Embryonic facial prominence (tissue), 1 donor: ENCODE measurements at regions not wholly inside any gene's neighbourhood (a gene's known extent, or its start where the extent isn't known, plus 50 kb on each side); places are given as distances from the start of the nearest gene placed in this dataset.
A peak's percentile ranks its signal among the peaks of the same experiment; 100 is the strongest.

ENCODE experiments used
- DNase-seq: peaks from one replicate; pipeline ENCODE4 v3.0.0-alpha.2; 2016; ENCODE audit errors: extremely low spot score

DNA sequence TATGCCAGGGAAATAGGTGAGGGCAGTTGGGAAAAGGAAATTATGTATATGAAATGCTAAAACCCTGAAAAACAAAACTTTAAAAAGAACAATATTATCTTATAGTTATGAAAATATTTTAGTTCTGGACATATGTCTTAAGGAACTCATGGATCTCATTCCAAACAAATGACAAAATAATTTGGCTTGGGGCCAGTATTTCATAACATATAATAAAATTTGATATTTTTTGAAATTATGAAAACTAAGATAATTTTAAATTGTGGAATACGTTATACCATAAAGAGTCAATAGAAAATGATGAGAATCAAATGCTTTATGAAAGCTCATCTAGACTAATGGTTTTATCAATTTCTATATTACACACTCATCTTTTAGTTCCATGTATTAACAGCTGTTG, 173.8 kb upstream of the DCN start:
- DNase-seq = no peak

- DNase-seq = peak; percentile 66
These were observed 172.8 kb upstream of the DCN start for GRCh38 chr12:91355150-91356006.

DNA sequence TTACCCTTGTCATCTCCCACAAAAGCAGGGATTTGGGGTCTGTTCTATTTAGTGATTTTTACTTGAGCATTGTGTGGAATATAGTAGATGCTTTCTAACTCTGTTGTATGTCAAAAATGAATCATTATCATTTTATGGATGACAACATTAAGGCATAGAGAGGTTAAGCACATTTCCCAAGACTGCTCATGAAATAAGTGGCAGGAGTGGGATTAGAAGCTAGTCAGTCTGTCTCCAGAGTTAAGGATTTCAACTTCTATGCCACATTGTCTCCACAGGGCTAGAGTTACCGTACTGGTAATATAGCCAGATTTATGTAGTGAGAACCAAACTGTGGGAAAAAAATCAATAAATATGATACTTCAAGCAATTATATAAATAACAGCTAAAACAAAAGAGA, 170.6 kb upstream of the DCN start:
- DNase-seq = no peak

GRCh38 chr12:91349476-91349875, 166.9 kb upstream of the DCN start:
- DNase-seq = no peak

DNA sequence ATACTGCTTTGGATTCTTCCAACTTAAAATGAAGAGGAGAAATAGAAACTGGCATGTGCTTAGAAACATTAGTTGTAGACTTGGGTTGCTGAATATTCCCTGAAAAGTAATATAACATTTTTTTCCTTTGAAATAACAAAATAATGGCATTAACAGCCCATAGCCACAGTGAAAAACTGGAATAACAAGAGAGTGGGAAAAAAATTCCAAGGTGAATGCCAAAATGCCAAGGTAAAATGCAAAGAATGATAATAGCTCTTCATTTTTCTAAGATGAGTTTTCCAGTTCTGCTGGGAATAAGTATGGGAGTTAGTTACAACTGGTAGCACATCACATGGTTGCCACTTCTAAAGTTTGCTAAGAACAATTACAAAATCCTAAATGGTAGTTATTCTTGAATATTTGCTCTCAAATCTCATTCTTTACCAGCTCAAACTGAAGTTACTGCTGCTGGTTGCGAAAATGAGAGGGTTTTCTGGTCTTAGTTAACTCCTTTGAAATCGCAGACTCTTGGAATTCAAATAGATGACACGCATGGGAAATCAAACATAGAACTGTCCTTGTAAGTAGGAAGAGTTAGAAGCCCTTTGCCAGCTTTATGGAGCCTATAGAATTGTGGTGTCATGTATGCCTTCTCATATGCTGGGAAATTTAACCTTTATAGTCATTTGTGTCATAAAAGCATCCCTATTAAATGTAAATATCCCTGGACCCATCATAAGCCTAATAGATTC, 165.0 kb upstream of the DCN start:
- no peak for DNase-seq

GRCh38 chr12:91346827-91347226, 164.2 kb upstream of the DCN start:
- no peak for DNase-seq

DNA sequence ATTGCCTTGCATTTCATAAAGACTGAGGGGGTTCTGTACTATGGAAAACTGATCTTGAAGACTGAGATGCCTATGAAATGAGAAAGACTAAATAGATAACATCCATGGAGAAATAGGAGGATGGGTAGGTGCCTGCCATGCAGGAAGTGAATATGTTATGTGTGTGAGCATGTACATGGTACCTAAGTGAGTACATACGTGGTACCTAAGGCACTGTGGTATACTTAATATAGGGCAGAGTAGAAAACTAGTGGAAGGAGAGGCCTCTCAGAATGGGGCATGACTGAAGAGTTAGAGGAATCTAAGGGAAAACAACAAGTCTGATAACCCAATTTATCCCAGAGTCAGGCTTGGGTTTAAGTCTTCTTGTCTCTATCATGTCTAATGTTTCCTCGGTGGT, 161.8 kb upstream of the DCN start:
- DNase-seq = no peak

DNA sequence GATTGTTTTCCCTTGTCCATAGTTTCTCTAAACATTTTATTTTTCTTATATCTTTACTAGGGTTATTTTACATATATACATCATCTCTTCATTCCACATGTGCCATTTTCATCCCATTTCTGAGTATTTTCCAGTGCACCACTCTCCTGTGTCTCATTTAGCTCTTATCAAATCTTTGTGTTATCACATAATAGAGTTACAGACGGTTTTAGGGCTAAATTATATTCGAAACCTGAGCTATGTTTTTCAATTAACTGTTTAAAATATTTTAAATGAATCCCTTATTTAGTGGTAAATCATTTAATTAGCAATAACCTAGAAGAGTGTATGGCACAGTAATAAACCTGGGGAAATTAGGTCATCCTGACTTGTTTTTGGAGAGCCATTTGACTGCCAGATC, 160.4 kb upstream of the DCN start:
- DNase-seq = no peak

DNA sequence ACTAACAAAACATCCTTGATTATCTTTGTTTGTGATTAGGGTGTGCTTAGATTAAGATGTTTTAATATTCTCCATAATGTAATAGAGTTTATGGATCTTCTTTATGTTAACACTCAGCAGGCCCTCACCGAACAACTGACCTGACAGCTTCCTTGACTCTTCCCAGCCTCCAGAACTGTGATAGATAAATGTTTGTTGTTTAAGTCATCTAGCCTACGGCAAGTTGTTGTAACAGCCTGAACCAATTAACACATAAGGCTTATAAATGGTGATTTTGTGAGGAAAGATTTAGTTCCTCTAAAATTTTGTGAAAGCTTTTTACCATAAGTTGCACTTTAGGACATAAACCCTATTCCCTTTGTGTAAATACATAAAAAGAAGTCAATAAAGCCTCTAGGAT, 156.5 kb upstream of the DCN start:
- DNase-seq = no peak

DNA sequence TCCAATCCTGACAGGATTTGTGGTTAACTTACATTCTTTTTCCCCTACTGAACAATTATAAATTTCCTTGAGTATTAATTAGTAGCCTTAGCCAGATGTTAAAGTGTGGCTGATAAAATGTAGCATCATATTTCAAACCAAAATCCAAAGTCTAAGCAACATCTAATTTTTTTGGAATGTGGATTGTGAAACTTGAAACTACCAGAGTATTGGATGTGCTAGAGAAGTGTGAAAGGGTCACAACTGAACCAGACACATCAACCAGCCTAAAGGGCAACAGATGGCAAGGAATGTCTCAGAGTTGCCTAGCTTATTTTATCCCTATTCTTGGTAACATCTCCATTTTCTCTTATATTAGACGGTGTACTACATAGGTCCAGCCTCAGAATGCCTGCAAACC, 153.1 kb upstream of the DCN start:
- DNase-seq = no peak

DNA sequence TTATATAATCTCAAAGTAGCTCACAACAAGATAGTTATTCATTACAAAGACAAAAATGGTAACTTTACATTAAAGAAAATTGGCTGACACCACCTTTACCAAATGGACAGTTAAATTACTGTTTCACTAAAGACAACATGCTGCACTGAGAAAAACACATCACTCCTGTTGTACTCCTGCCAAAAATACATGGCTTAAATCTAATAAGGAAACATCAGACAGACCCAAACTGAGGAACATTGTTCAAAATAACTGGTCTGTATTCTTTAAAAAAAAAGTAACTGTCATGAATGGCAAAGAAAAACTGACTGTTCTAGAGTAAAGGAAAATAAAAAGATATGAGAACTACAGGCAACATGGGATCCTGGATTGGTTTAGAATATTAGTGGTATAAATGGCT, 151.3 kb upstream of the DCN start:
- no peak for DNase-seq

DNA sequence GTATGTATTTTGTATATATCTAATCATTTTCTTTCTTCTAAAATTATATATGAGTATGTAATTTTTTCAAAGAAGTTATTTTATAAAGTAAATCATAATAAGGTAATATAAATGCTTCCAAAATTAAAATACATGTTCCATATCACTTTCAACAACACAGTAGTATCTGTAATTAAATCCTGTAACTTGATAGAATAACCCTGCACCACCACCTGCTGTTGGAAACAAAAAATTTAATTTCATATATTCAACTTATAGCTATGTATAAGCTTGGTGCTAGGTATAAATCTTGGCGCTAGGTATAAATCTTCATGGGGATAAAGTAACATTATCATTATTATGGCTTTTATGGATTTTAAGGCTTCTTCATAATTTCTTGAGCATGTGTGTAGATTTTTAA, 149.7 kb upstream of the DCN start:
- DNase-seq = no peak

DNA sequence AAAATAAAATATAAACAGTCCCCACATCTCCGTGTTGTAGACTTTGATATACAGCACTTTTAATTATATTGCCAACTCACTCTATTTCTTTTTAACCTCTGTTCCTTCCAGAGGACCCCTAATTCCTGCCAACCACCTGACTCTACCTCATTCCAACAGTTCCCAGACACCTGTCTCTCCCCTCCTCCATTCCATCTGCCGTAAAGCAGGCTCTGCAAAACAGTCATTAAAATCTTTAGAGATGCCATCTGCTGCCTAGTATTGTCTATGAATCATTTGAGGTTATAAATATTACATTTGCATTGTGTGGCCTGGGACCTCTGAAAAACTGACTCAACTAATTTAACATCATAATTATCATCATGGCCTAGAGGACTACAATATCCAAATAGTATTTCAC, 148.8 kb upstream of the DCN start:
- no peak for DNase-seq

DNA sequence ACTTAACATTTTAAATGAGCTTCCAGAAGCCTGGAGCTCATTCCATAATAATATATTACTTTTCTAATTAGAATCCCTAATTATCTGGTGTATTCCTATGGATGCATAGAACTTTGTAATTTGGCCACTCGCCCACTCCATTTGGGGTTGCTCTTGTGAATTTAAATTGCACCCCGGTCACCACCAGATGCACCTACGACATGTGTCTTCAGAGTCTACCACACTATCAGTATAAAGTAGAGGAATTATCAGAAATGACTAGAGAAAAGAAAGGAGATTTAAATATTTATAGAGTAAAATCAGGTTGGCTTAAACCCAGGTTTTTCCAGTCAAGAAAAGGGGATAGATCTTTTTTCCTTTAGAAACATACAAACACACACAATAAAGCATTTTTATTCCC, 145.8 kb upstream of the DCN start:
- no peak for DNase-seq

GRCh38 chr12:91327889-91328288, 145.3 kb upstream of the DCN start:
- DNase-seq = peak; percentile 50

- DNase-seq = peak; percentile 74
These were observed 144.5 kb upstream of the DCN start for GRCh38 chr12:91327131-91327530.

- DNase-seq = peak; percentile 43
These were observed 143.7 kb upstream of the DCN start for GRCh38 chr12:91326058-91327027.

GRCh38 chr12:91320999-91321398, 138.4 kb upstream of the DCN start:
- no peak for DNase-seq

GRCh38 chr12:91319071-91319760, 136.6 kb upstream of the DCN start:
- no peak for DNase-seq

GRCh38 chr12:91317306-91317705, 134.7 kb upstream of the DCN start:
- DNase-seq = no peak

DNA sequence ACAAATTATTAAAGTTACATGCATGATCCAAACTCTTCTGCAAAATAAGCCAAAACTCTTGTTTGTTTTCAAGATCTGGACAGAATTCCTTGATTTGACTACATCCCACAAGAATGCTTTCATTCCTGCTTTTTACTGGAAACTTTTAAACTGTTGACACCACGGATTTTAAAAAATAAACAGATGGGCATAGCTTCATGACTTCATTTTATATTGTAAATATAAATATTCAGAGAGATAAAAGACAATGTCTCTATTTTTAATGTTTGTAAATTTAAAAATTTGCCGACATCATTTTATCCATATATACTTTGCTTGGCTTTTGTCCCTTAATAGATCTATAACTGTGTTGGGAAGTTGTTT, 134.3 kb upstream of the DCN start:
- DNase-seq = peak; percentile 9
